Stimulated activated CD8-positive, alpha-beta memory T cell treated with anti-CD3 and anti-CD28 coated beads, Interleukin-4, amount 100 ng/mL, for 4 hours (primary cell): ENCODE measurements at regions not wholly inside any gene's neighbourhood (a gene's known extent, or its start where the extent isn't known, plus 50 kb on each side); places are given as distances from the start of the nearest gene placed in this dataset.

Source experiments
- DNase-seq, 2 donors: peaks; one replicate each; pipeline ENCODE4 v3.0.0-alpha.2; 2020; ENCODE audit warnings: low read depth in 2 of 2, low spot score in 1 of 2

GRCh38 chr4:1465173-1466033, 59.2 kb upstream of the NKX1-1 start:
- DNase-seq, result no peak

GRCh38 chr4:1464581-1465171, 58.4 kb upstream of the NKX1-1 start:
- DNase-seq, result no peak

- DNase-seq, result no peak
Measured at GRCh38 chr4:1463927-1464540, 57.8 kb upstream of the NKX1-1 start.

- no peak for DNase-seq
Measured at GRCh38 chr4:1463088-1463926, 57.1 kb upstream of the NKX1-1 start.

GRCh38 chr4:1462768-1463075, 56.5 kb upstream of the NKX1-1 start:
- no peak for DNase-seq

- no peak for DNase-seq
Measured at GRCh38 chr4:1462009-1462767, 55.9 kb upstream of the NKX1-1 start.

- DNase-seq, result no peak
Measured at GRCh38 chr4:1460967-1461868, 55.0 kb upstream of the NKX1-1 start.

- no peak for DNase-seq
Measured at GRCh38 chr4:1459722-1460511, 53.7 kb upstream of the NKX1-1 start.

- no peak for DNase-seq
Measured at GRCh38 chr4:1459081-1459721, 53.0 kb upstream of the NKX1-1 start.

- DNase-seq, result no peak
Measured at GRCh38 chr4:1458581-1458980, 52.3 kb upstream of the NKX1-1 start.
